Umbilical cord (tissue), 1 donor: ENCODE measurements at regions not wholly inside any gene's neighbourhood (a gene's known extent, or its start where the extent isn't known, plus 50 kb on each side); places are given as distances from the start of the nearest gene placed in this dataset.

ENCODE experiments used
- DNase-seq: peaks from one replicate; pipeline ENCODE4 v3.0.0-alpha.2; 2015; ENCODE audit warnings: low spot score

DNA sequence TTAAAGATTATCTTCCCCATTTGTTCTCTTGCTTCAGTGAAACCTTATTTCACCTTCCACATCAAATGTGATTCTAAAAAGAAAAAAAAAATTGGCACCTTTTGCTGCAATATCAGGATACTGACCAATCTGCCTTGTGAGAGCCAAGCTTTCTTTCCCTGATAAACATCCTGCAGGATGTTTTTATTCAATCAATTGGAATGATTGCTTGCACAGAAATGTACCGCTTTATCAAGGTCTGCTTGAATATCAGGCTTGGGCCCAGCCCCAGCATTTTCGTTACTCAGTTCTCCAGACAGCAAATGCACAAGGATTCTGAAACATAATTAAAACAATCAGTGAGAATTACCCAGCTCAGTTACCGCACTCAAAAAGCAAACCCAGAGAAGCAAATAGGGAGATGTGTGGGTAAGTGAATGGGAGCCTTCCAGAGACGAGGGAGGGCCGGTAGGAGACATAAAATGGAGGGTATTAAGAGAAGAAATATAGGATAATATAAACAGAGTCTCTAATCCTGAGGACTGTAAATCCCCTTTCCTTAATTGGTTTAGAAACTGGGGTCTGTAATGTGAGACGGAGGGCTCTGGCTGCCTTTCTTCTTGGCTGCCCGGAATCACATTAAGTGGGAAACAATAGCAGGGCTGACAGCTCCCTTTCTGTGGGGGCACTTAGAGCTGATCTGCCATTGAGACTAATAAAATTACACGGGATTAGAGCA, 291.8 kb downstream of the ICOS start:
- no peak for DNase-seq

DNA sequence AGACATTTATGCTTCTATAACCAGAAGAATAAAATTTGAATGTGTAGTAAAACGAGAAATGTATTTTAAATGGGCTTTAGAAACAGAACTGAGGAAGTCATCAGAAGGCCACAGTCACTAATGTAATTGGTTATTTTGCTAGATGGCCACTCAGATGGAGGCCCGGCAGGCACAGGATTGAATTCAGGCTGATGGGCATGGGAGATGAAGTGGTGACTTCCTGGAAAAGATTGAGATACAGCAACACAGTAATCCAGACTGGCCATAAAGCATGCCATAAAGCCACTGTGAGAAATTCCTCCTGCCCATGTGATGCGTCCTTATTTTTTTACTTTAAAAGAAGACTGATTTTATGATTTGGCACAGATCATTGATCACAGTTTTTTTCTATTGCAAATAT, 297.7 kb downstream of the ICOS start:
- DNase-seq: no peak

DNA sequence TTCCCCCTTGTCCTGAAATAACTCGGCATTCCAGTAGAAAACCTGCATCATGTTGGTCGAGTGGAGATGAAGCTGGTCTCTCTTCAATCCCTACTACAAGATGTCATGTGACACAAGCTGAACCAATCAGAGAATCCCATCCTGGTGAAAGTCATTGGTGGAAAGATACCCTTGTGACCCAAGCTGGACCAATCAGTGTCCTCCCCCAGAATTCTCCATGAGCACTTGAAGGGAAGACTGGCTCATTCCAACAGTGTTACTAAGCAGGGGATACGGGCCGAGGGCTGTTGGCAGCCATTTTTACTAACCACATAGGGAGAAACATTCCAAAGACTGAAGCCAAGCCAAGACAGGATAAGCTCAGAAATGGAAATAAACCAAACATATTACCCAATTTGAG, 298.3 kb downstream of the ICOS start:
- DNase-seq: no peak

DNA sequence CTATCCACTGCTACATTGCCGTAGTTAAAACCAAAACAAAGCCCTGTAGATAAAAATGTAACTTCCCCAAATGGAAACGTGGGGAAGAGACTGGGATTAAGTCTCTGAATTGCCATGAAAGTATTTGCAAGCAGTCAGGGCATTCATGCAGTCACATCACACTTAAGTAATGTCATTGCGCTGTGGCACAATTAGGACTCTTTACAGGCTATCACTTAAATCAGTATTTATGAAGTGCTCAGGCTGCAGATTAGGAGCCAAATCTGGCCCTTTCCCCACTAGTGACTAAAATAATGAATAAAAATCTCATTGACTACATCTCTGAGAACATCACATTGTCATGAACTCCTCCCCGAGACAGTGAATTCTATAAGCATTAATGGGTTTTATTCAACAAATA, 300.9 kb downstream of the ICOS start:
- no peak for DNase-seq

DNA sequence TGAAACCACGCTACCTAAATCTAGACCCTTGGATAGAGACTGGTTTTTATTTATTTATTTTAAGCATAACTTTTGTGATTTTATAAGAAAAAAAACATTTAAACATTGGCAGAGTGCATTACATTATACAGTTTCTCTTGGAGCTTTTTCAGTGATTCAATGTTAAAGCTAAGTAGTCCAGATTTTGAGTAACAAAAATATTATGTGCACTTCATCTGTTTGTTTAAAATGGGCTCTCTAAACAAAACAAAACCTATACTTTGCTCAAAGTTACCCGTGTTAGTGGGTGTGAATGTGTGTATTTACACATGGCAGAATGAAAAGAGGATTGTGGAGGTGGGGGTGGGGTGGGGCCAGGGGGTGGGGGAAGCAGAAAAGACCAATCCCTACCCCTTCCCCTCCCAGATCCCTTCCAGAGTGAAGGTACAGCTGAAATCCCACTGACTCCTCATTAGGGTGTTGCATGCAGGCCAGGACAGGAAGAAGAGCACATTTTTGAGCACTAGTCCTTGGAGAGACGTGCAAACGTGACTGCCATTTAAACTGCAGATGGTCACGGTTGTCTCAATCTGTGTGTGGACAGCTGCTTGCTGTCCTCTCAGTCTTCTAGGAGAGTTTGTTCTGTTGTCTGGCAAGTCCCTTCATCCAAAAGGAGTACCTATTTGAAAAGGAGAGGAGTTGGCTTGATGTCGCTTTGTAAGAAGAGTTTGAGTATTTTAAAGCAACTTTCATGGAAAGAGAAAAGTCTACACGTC, 303.0 kb downstream of the ICOS start:
- no peak for DNase-seq

DNA sequence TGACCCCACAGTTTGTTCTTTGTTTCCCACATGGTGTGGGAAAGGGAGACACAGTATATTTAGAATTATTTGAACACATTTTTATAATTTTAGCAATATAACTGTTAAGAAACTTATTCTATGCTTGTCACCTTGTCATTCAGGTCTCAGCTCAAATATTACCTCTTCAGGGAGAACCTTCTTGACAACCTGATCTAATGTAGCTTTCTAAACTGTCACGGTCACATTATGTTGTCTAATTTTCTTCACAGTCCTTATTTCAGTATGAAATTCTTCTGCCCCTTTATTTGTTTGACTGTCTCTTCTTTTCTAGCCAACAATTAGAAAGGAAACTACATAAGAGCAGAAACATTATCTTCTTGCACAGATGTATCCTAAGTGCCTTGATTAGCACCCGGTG, 304.3 kb upstream of the PARD3B start:
- DNase-seq: no peak

DNA sequence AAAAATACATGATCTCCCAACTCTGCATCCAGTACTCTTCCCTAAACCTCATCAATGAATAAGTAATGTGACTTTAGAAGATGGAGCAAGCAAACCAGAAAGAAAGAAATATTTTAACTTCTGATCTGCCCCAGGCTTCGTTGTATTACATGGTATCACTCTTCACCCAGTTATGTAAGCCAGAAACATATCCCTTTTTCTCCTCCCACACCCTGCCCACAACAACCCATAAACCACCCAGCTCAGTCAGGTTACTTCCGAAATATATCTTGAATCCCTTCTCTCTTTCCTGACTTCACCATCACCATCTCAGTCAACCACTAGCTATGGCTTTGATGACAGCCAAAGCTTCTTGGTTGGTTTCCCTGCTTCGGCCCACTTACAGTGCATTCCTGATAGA, 295.8 kb upstream of the PARD3B start:
- DNase-seq: no peak

DNA sequence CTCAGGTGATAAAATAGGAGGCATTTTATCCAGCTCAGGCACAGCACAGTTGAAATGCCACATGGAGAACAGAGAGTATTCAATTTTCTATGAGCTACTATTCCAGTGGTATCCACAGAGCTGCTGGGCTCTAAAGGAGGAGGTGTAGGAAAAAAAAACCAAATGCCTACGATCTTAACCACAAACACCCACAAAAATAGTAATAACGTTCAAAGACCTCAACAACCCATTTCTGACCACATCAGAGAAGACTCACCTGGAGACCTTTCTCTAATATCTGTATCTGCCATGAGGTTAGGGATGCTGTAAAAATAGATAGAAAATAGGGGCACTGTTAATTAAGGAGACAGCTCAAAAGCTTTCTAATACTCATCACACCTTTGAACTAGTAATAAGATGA, 294.6 kb upstream of the PARD3B start:
- no peak for DNase-seq

DNA sequence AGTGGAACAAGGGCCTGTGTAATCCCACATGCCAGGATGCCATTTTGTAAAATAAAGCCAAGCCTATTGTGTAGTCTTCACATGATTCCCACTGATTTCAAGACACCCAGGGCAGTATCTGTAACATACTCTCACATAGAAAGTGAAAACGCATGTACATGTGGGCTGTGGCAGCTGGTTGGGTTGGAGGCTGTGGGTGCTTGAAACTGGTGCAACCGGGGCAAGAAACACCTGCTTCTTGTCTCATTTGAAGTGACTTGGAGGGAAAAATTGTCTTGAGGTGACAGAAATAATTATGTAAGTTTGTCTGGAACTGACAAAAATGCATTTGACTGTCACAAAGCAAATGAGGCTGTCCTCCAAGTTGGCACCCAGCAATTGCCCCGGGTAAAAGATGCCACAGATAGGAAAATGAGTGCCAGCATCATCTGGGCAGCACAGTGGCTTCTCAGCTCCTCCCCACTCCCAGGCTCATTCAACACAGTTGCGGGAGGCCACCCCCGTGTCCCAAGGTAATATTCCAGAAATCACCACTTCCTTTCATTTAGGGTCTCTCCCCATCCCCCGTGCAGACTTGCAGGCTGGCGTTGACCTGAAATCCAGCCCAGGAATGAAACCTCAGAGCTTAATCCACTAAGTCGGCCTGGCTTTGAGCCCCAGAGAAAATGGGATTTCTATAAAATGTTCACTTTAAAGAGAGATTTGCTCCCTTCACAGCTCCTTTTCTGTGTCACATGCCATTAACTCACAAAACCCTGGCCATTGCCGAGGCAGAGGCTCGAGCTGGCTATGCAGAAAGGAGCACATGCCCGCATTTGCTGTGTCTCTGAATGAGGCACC, 293.9 kb upstream of the PARD3B start:
- peak; percentile 57 for DNase-seq

DNA sequence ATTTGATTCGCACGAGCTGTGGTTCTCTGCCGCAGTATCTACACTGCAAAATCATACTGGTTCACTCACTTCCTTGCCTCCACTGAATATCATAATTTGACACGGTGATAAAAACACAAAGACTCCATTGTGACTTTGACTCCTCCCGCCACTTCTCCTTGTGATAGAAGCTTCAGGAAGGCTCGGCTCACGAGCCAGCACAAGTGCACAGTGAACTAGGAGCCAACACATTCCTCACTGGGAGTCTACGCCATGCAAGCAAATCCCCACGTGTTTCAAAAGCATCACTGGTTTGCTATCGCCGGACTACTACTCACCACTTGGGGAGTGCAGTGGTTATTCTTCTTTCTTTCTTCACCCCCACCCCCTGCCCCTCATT, 293.3 kb upstream of the PARD3B start:
- DNase-seq: no peak

DNA sequence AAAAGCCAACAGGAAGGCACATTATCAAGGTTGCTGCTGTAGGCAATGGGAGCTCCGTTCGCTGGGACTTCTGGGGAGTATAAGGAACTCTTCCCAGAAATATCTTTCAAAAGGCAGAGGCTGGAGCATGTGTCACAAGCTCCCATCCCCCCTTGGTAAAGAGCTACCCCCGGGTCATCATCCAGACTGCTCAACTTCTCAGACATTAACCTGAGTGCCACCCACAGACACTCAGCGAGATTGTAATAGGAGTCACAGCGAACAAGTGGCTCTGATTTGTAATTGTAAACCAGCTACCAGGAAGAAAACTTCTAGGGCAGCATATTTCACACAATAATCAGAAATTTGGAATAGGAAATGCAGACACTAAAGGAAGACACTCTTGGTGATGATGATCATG, 290.2 kb upstream of the PARD3B start:
- DNase-seq: no peak

DNA sequence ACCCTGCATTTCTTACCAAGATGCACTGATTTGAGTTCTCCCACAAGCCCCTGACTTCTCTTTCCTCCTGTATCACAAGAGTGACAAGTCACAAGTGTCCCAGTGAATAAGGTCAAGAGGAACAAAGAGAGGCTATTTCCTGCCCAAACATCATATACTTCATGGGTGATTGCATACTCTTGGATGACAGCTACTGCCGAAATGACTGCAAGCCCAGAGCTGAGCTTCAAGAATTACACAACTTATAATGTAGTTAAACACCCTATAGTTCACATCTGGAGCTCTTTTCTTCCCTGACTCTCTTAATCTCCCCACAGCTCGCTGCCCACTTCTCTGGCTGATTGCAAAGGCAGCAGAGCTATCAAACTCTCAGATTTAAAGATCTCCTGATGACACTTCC, 289.7 kb upstream of the PARD3B start:
- peak; percentile 59 for DNase-seq

DNA sequence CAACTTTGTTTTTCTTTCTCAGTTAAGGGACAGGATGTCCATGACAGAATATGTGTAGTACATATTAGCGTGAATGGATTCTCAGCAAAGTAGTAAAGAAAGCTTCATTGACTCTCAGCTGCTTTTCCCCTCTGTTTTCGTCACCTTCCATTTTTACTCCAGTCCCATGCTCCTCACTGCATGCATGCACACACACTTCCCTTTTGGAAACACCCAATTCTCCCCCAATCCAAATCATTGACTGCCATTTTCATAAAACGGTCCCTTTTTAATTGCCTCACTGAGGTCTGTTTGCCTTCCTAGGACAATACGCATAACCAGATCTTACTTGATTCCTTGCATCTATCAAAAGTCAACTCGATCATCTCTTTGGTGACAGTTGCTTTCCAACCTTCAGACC, 287.5 kb upstream of the PARD3B start:
- no peak for DNase-seq

DNA sequence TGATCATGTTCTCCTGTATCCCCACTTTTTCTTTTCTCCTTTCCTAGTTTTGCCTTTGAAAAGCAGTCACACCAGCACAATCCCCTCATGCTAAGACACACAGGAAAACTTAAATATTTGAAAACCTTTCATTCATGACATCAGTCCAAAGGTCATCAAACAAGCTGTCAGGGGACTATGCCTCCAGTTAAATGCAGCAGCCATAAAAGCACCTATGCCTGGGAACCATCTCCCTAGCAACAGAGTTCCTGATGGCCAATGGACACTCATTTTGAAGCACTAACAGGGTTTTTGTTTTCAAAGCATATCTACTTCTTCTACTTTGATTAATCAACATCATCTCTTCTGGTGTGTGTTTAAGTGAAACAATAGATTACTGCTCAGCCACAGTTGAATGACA, 286.4 kb upstream of the PARD3B start:
- DNase-seq: no peak

DNA sequence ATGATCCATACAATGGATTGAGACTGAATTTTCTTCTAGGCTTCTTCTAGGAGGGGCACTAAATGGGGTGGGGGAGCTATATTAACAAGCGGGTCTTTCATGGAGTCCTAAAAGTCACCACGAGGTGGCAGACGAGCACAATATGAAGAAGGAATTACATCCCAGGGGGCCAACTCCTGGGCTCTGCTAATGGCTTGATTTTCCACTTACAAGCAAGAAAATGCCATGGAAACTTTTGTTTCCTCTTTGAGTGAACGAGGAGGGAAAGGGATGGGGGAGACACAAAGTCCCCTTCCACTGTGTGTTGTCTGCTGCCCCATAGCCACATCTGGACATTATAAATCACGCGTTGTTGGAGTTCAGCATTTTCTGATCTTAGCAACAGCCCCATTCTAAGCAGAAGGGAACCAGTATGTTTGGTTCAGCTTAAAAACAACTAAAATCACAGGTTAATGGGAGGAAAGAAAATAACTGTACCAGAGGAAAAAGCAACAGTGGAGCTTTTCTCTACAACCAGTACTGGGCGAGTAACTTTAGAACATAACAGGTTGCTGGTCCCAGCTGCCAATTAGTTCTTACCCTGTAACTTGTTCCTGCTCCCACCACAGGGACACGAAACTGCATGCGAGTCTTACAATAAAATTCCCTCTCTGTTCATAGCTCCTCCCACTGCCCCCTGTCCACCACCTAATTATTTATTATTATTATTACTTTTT, 285.0 kb upstream of the PARD3B start:
- DNase-seq: peak; percentile 79

DNA sequence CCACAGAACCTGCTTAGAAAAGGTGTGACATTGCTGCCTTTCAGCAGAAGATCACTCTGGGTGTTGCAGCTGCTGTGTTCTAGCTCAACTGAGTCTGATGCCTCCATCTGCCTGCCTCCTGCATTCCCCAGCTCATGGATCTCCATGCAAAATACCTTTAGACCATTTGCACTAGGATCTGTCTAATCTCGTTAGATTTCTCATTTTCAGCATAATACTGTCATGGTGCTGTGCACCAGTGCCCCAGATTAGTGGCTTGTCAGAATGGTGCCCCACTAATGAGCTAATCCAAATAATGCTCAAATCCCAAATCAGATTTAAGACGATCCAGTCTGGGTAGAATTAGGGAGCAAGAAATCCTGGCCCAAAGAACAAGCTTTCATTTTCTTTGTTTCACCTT, 284.4 kb upstream of the PARD3B start:
- DNase-seq: no peak

DNA sequence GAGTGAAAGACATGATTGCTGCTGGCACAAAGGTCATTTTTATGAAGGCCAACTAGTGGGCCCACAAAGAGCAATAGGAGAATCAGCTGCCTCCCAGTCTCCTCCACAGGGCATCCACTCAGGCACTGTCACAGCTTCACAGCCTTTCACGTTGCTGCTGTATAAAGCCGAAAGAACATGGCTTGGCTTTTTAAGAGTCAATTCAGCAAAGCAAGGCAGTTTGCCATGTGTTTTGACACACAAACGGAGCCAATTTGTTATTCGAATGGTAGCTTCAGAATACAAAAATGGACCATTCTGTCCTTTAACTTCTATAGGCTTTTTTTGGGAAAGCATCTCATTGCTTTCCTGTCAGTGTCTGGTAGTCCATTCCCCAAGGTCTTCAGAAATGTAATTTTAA, 283.4 kb upstream of the PARD3B start:
- no peak for DNase-seq

DNA sequence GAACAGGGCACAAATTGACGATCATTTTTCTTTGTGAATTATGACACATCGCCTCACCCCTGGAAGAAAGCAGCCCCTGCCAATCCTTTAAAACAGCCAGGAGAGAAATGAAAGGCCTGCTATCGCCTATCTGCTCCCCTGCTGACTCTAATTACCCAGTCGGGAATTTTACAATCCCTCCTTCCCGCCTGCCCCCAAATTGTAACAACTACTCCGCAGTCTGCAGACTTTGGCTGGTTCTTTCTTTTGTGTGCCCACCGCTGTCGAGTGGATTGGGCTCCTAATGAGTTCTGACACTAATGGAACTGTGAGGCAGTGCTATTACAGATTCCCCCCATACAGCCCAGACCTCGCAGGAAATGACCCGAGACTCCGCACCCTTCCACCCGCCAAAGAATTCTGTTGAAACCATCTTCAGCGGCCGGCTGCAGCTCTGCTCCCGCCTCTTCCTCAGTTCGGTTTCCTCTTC, 281.2 kb upstream of the PARD3B start:
- DNase-seq: no peak

DNA sequence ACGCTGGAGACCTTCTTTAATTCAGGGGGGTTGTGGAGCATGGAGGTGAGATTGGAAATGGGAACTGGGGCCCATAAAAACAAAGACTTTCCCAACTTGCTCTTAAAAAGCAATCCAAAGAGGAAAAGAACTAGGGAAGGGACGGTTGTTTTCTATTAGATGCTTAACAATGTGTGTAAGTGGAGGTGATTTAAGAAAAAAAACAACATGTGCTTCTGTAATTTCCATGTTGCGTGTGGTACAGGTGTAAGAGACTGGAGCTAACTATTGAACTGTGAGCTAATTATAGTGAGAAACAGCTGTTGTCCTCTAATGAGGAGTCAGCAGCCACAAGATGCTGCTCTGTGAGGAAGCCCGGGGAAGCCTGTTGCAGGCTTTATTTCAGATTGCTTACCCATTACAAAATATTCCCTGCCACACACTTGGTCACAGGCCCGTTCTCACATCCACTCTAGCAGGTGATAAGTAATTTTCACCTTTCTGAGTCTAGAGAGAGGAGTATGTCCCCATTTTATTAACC, 280.6 kb upstream of the PARD3B start:
- DNase-seq: no peak

DNA sequence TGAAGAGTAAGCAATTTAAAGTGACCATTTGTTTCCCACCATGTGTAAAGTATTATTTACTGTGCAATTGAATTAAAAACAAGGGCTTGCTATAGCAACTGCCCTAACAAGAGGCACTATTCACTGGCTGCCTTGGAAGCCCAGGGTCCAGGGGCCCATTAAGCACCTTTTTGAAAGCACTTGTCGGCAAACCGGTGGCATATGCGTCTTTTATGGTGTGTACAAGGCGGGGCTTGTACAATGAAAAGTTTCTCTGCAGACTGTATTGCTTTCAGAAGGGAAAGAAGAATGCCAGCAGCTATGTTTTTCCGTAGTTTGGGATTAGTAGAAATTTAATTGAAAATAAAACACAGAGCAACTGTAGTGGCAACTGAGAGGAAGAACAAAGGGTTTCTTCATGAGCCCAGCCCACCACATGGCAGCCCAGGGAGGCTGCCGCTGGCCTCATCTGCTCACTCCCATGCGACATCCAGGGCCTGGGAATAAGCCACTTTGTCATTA, 279.5 kb upstream of the PARD3B start:
- DNase-seq: no peak

DNA sequence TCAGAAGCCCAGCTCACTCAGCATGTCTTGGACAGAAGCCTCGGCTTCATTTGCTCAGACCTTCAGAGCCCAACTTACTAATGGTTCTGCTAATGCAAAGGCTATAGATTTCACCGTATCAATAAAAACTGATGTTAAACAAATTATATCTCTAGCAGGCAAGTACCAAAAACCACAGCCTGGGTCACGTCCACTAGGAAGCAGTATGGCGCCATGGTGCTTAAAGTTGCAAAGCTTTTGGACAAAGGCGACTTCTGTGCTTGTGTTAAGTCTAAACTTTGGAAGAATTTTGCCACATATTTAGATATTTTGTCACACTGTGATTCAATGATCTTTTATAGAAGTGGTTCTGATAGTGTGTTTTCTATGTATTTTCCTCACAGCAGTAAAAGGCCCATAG, 276.8 kb upstream of the PARD3B start:
- DNase-seq: no peak
